Lung (tissue), 11 donors: ENCODE measurements at regions not wholly inside any gene's neighbourhood (a gene's known extent, or its start where the extent isn't known, plus 50 kb on each side); places are given as distances from the start of the nearest gene placed in this dataset.
A peak's percentile ranks its signal among the peaks of the same experiment; 100 is the strongest.

Experiments
- ATAC-seq: fragments of 200-7000 bp; cut with Tn5 transposase; one replicate; pipeline ENCODE4 v1.9.1; 2020; ENCODE audit warnings: moderate number of reproducible peaks; ENCODE audit not compliant: insufficient read depth, low FRiP score
- DNase-seq, 3 donors: peaks; one replicate each; pipeline ENCODE4 v3.0.0-alpha.2; 2013 to 2017
- H3K27ac ChIP-seq, 2 donors: one replicate each; pipeline ENCODE4 v1.5.1; 2013; ENCODE audit warnings: mild to moderate bottlenecking in 2 of 2, moderate library complexity in 2 of 2, control low read depth in 1 of 2, inconsistent platforms in 1 of 2, low read depth in 1 of 2, low read length in 1 of 2
- H3K27me3 ChIP-seq, 3 donors: one replicate each; pipeline ENCODE4 v1.5.1; 2013; ENCODE audit warnings: low read length in 2 of 3; ENCODE audit not compliant: control insufficient read depth in 3 of 3, insufficient read depth in 3 of 3
- H3K36me3 ChIP-seq, 4 donors: one replicate each; pipeline ENCODE4 v1.5.1; 2013; ENCODE audit warnings: low read length in 4 of 4, mild to moderate bottlenecking in 1 of 4, moderate library complexity in 1 of 4; ENCODE audit not compliant: control insufficient read depth in 4 of 4, insufficient read depth in 4 of 4
- H3K4me1 ChIP-seq, 5 donors: one replicate each; pipeline ENCODE4 v1.5.1; 2013; ENCODE audit warnings: low read length in 5 of 5, mild to moderate bottlenecking in 2 of 5, moderate library complexity in 1 of 5; ENCODE audit not compliant: control insufficient read depth in 5 of 5, insufficient read depth in 5 of 5
- H3K4me3 ChIP-seq: one replicate; pipeline ENCODE4 v1.5.1; 2013; ENCODE audit warnings: mild to moderate bottlenecking, control low read depth, moderate library complexity
- H3K9ac ChIP-seq, 2 donors: one replicate each; pipeline ENCODE4 v1.5.1; 2013; ENCODE audit warnings: low read length in 2 of 2, control low read depth in 1 of 2; ENCODE audit not compliant: insufficient read depth in 1 of 2
- H3K9me3 ChIP-seq, 4 donors: one replicate each; pipeline ENCODE4 v1.5.1; 2013; ENCODE audit warnings: low read length in 3 of 4, mild to moderate bottlenecking in 1 of 4, moderate library complexity in 1 of 4; ENCODE audit not compliant: control insufficient read depth in 4 of 4, insufficient read depth in 3 of 4
- CTCF ChIP-seq: IDR thresholded peaks from 2 replicates; pipeline ENCODE4 v1.5.1; 2012; ENCODE audit warnings: mild to moderate bottlenecking; ENCODE audit errors: control extremely low read depth, extremely low read depth
- WGBS, 2 donors: extraction: QIAGEN DNeasy Blood & Tissue Kit; methylation state at CpG; one replicate each; pipeline ENCODE4 v1.1.7; 2013; 5-methylcytosine and 5-hydroxymethylcytosine counted together
- donor health status: control.
- donor health status: control.
- donor health status: Bipolar disorder and iron deficiency.
- donor health status: healthy.
- donor health status: DM: yes; HTN: yes; CAD: no.

- H3K4me3 ChIP-seq: no peak overlapping the region
- TF ChIP-seq CTCF: no peak
- no peaks in the 10 kb centered on the region for H3K36me3 ChIP-seq
- ATAC-seq (no peak), DNase-seq (no peak)
- no peaks in the 10 kb centered on the region for H3K27me3 ChIP-seq
- WGBS, 2 donors: 88 to 91% methylated on average over 7 of the region's 7 CpGs
- no peaks in the 10 kb centered on the region for H3K9me3 ChIP-seq
- H3K4me1 ChIP-seq: no peaks in the 10 kb centered on the region
- no peak overlapping the region for H3K27ac ChIP-seq
- H3K9ac ChIP-seq: no peak overlapping the region
Observed at GRCh38 chr10:65194126-65194525, 1672.9 kb downstream of the REEP3 start.

- Histone ChIP-seq H3K4me1 (no peaks in the 10 kb centered on the region), H3K9ac (no peak overlapping the region), H3K9me3 (no peaks in the 10 kb centered on the region), H3K4me3 (no peak overlapping the region), H3K27ac (no peak overlapping the region), H3K36me3 (no peaks in the 10 kb centered on the region), H3K27me3 (no peaks in the 10 kb centered on the region)
- ATAC-seq: no peak
- no peak for TF ChIP-seq CTCF
- WGBS, 2 donors: 62 to 68% methylated on average over 2 of the region's 2 CpGs
- peak in 1 of 3 donors; percentile 5 for DNase-seq
Observed at GRCh38 chr10:65194555-65194954, 1673.4 kb downstream of the REEP3 start.

- 73 to 77% methylated on average over 1 of the region's 1 CpG for WGBS, 2 donors
- TF ChIP-seq CTCF: no peak
- Histone ChIP-seq H3K9me3 (no peaks in the 10 kb centered on the region), H3K4me3 (no peak overlapping the region), H3K9ac (no peak overlapping the region), H3K27me3 (no peaks in the 10 kb centered on the region), H3K27ac (no peak overlapping the region), H3K36me3 (no peaks in the 10 kb centered on the region), H3K4me1 (no peaks in the 10 kb centered on the region)
- ATAC-seq (no peak), DNase-seq (no peak)
Observed at GRCh38 chr10:65196111-65196510, 1674.9 kb downstream of the REEP3 start.

GRCh38 chr10:65197935-65198334 lies 1676.7 kb downstream of the REEP3 start:
- DNase-seq: no peak
- Histone ChIP-seq H3K36me3 (no peaks in the 10 kb centered on the region), H3K9me3 (no peaks in the 10 kb centered on the region), H3K4me3 (no peak overlapping the region), H3K9ac (no peak overlapping the region), H3K27ac (no peak overlapping the region), H3K4me1 (no peaks in the 10 kb centered on the region), H3K27me3 (no peaks in the 10 kb centered on the region)
- WGBS, 2 donors: 86 to 97% methylated on average over 1 of the region's 1 CpG
- no peak for ATAC-seq
- TF ChIP-seq CTCF: no peak
